GM12878 (cell line): ENCODE measurements at regions not wholly inside any gene's neighbourhood (a gene's known extent, or its start where the extent isn't known, plus 50 kb on each side); places are given as distances from the start of the nearest gene placed in this dataset.

ENCODE experiments used
- ASH2L ChIP-seq: fragments of 300-600, 200-600 bp; sonication (generic); IDR thresholded peaks from 2 replicates; pipeline ENCODE4 v1.6.1; 2017; ENCODE audit warnings: low read depth, mild to moderate bottlenecking, borderline replicate concordance
- ELK1 ChIP-seq: IDR thresholded peaks from 2 replicates; pipeline ENCODE4 v1.6.1; 2012; ENCODE audit warnings: low read depth, low read length, improper control_type of control experiment
- JUND ChIP-seq: IDR thresholded peaks from 2 replicates; pipeline ENCODE4 v1.6.1; 2012; ENCODE audit warnings: low read depth, mild to moderate bottlenecking, low read length, improper control_type of control experiment, moderate library complexity
- NFYA ChIP-seq: IDR thresholded peaks from 2 replicates; pipeline ENCODE4 v1.6.1; 2011; ENCODE audit warnings: low read depth, mild to moderate bottlenecking, low read length, improper control_type of control experiment, borderline replicate concordance
- RB1 ChIP-seq: fragments of 450-650 bp; formaldehyde crosslinking; IDR thresholded peaks from 2 replicates; pipeline ENCODE4 v1.6.1; 2017; ENCODE audit warnings: mild to moderate bottlenecking, borderline replicate concordance
- SIN3A ChIP-seq: IDR thresholded peaks from 2 replicates; pipeline ENCODE4 v1.6.1; 2012; ENCODE audit warnings: low read depth, low read length, improper control_type of control experiment
- TCF3 ChIP-seq: IDR thresholded peaks from 2 replicates; pipeline ENCODE4 v1.6.1; 2012; ENCODE audit warnings: low read depth, mild to moderate bottlenecking, low read length, borderline replicate concordance; ENCODE audit not compliant: insufficient read depth
- WRNIP1 ChIP-seq: IDR thresholded peaks from 2 replicates; pipeline ENCODE4 v1.6.1; 2011; ENCODE audit warnings: low read depth, low read length, improper control_type of control experiment, borderline replicate concordance
- TF ChIP-seq, protein P1 (sequence below): IDR thresholded peaks from 2 replicates; pipeline ENCODE4 v1.6.1; 2012; ENCODE audit warnings: improper control_type of control experiment, low read depth, low read length; ENCODE audit not compliant: insufficient replicate concordance
- TF ChIP-seq, protein P2 (sequence below): fragments of 150-350 bp; IDR thresholded peaks from 2 replicates; pipeline ENCODE4 v1.6.1; 2014; ENCODE audit warnings: mild to moderate bottlenecking, low read depth, low read length

- TF ChIP-seq, protein P1, sequence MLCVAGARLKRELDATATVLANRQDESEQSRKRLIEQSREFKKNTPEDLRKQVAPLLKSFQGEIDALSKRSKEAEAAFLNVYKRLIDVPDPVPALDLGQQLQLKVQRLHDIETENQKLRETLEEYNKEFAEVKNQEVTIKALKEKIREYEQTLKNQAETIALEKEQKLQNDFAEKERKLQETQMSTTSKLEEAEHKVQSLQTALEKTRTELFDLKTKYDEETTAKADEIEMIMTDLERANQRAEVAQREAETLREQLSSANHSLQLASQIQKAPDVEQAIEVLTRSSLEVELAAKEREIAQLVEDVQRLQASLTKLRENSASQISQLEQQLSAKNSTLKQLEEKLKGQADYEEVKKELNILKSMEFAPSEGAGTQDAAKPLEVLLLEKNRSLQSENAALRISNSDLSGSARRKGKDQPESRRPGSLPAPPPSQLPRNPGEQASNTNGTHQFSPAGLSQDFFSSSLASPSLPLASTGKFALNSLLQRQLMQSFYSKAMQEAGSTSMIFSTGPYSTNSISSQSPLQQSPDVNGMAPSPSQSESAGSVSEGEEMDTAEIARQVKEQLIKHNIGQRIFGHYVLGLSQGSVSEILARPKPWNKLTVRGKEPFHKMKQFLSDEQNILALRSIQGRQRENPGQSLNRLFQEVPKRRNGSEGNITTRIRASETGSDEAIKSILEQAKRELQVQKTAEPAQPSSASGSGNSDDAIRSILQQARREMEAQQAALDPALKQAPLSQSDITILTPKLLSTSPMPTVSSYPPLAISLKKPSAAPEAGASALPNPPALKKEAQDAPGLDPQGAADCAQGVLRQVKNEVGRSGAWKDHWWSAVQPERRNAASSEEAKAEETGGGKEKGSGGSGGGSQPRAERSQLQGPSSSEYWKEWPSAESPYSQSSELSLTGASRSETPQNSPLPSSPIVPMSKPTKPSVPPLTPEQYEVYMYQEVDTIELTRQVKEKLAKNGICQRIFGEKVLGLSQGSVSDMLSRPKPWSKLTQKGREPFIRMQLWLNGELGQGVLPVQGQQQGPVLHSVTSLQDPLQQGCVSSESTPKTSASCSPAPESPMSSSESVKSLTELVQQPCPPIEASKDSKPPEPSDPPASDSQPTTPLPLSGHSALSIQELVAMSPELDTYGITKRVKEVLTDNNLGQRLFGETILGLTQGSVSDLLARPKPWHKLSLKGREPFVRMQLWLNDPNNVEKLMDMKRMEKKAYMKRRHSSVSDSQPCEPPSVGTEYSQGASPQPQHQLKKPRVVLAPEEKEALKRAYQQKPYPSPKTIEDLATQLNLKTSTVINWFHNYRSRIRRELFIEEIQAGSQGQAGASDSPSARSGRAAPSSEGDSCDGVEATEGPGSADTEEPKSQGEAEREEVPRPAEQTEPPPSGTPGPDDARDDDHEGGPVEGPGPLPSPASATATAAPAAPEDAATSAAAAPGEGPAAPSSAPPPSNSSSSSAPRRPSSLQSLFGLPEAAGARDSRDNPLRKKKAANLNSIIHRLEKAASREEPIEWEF = no peak
- TF ChIP-seq ELK1 (no peak), JUND (no peak), NFYA (no peak), ASH2L (no peak), WRNIP1 (no peak), SIN3A (no peak), TCF3 (no peak), RB1 (no peak)
- TF ChIP-seq, protein P2, sequence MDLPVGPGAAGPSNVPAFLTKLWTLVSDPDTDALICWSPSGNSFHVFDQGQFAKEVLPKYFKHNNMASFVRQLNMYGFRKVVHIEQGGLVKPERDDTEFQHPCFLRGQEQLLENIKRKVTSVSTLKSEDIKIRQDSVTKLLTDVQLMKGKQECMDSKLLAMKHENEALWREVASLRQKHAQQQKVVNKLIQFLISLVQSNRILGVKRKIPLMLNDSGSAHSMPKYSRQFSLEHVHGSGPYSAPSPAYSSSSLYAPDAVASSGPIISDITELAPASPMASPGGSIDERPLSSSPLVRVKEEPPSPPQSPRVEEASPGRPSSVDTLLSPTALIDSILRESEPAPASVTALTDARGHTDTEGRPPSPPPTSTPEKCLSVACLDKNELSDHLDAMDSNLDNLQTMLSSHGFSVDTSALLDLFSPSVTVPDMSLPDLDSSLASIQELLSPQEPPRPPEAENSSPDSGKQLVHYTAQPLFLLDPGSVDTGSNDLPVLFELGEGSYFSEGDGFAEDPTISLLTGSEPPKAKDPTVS = no peak
- TF ChIP-seq, all 136 proteins: peak for 0
Measured at GRCh38 chr1:172948457-172948856, 102.3 kb downstream of the TNFSF18 start (continued).
